Progenitor cell of endocrine pancreas (in vitro differentiated cells): ENCODE measurements at regions not wholly inside any gene's neighbourhood (a gene's known extent, or its start where the extent isn't known, plus 50 kb on each side); places are given as distances from the start of the nearest gene placed in this dataset.

ENCODE experiments used
- DNase-seq: peaks from one replicate; pipeline ENCODE4 v3.0.0; 2021; ENCODE audit warnings: low spot score; ENCODE audit not compliant: unreplicated experiment
- H3K27ac Mint-ChIP-seq: 2 replicates; pipeline ENCODE4 v1.8.0; 2021; ENCODE audit warnings: mild to moderate bottlenecking, moderate library complexity, mixed read lengths
- H3K27me3 Mint-ChIP-seq: 2 replicates; pipeline ENCODE4 v1.8.0; 2021; ENCODE audit warnings: mixed read lengths
- H3K36me3 Mint-ChIP-seq: 2 replicates; pipeline ENCODE4 v1.8.0; 2022; ENCODE audit warnings: mixed read lengths; ENCODE audit not compliant: insufficient read depth
- H3K4me1 Mint-ChIP-seq: 2 replicates; pipeline ENCODE4 v1.8.0; 2021; ENCODE audit warnings: low read depth, mixed read lengths
- H3K4me3 Mint-ChIP-seq: 2 replicates; pipeline ENCODE4 v1.8.0; 2021; ENCODE audit warnings: low read depth, mild to moderate bottlenecking, moderate library complexity, mixed read lengths
- H3K9me3 Mint-ChIP-seq: 2 replicates; pipeline ENCODE4 v1.8.0; 2021; ENCODE audit warnings: low read depth, mixed read lengths
- TF ChIP-seq, protein P1 (sequence below): fragments of 200-600 bp; sonication (generic); IDR thresholded peaks from one replicate; pipeline ENCODE4 v1.5.0; 2021; ENCODE audit warnings: antibody characterized with exemption, mild to moderate bottlenecking; ENCODE audit not compliant: unreplicated experiment

DNA sequence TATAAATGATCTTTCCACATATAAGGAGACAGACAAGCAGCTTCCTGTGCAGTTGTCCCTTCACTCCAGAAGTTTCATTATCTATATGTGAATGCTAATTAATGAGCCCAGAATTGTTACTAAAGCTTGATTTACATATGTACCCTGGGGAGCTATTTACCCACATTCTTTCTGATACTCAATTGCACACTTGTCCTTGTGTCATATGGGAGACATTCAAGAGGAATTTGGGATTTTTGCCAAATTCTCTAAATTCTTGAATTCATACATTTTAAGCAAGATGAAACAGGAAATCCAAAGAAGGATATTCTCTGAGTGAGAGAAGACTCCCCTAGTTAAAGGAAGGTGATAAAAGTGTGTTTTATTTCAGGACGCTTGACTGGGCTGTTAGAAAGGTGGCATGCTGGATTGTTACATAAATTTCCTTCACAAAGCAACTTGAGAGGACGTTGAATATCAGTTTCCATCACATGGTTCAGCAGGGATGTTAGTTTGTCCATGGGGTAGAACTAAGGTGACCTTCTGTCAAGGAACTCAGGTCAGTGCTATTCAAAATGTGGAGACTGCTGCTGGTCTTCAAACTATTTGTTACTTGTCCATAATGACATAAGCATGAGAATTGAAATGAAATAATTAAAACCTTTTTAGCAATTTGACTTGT is 368.2 kb downstream of the IRS1 start:
- TF ChIP-seq, protein P1, sequence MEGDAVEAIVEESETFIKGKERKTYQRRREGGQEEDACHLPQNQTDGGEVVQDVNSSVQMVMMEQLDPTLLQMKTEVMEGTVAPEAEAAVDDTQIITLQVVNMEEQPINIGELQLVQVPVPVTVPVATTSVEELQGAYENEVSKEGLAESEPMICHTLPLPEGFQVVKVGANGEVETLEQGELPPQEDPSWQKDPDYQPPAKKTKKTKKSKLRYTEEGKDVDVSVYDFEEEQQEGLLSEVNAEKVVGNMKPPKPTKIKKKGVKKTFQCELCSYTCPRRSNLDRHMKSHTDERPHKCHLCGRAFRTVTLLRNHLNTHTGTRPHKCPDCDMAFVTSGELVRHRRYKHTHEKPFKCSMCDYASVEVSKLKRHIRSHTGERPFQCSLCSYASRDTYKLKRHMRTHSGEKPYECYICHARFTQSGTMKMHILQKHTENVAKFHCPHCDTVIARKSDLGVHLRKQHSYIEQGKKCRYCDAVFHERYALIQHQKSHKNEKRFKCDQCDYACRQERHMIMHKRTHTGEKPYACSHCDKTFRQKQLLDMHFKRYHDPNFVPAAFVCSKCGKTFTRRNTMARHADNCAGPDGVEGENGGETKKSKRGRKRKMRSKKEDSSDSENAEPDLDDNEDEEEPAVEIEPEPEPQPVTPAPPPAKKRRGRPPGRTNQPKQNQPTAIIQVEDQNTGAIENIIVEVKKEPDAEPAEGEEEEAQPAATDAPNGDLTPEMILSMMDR, result no peak
- Mint-ChIP-seq H3K4me1 (peaks cover 6% of the 10 kb centered on the region), H3K36me3 (no peaks in the 10 kb centered on the region), H3K4me3 (no peak overlapping the region), H3K9me3 (no peaks in the 10 kb centered on the region), H3K27ac (no peak overlapping the region), H3K27me3 (no peaks in the 10 kb centered on the region)
- no peak for DNase-seq

DNA sequence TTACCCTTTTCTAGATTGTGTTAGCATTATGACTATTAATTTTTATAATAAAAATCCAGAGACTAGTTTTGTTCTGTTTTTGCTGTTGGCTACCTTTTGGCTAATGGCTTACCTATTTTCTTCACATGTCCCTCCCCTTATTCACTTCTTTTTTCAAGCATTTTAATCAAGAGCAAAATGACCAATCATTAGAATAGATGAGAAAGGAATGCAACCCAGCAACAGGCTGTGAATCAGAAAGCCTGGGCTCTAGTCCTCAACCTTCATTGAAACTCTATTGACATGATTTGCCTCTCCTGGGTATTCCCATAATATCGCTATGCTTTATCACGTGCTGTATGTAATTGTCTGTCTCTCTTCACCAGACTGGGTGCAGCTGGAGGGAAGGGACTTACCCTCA is 370.1 kb downstream of the IRS1 start:
- Mint-ChIP-seq H3K4me3 (no peak overlapping the region), H3K4me1 (peaks cover 12% of the 10 kb centered on the region), H3K36me3 (no peaks in the 10 kb centered on the region), H3K9me3 (no peaks in the 10 kb centered on the region), H3K27me3 (no peaks in the 10 kb centered on the region), H3K27ac (no peak overlapping the region)
- TF ChIP-seq, protein P1, result no peak
- DNase-seq, result no peak

DNA sequence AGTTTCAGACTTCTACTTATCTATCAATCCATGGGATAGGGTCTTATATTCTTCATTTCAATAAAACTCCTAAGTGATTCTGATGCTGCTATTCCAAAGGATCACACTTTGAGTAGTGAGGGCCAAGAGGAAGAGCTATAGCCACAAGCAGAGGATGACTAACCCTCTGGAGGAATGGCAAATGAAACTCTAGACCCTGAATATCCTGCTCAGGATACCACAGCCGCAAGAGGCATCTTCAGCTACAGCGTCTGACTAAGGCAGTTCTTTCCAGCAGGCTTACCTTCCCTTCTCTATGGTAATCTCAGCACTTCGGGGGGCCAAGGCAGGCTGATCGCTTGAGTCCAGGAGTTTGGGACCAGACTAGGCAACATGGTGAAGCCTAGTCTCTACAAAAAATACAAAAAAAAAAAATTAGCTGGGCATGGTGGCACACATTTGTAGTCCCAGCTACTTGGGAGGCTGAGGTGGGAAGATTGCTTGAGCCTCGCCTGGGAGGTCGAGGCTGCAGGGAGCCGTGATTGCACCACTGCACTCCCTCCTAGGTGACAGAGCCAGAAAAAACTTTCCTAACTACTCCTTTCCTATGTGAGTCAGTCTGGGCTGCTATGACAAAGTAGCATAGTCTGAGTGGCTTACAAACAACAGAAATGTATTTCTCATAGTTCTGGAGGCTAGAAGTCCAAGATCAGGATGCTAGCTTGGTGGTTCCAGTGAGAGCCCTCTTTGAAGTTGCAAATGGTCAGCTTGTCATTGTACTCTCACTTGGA is 371.9 kb downstream of the IRS1 start:
- TF ChIP-seq, protein P1, result no peak
- Mint-ChIP-seq H3K36me3 (no peaks in the 10 kb centered on the region), H3K9me3 (no peaks in the 10 kb centered on the region), H3K27me3 (no peaks in the 10 kb centered on the region), H3K4me1 (peaks cover 14% of the 10 kb centered on the region), H3K4me3 (no peak overlapping the region), H3K27ac (no peak overlapping the region)
- DNase-seq, result no peak

DNA sequence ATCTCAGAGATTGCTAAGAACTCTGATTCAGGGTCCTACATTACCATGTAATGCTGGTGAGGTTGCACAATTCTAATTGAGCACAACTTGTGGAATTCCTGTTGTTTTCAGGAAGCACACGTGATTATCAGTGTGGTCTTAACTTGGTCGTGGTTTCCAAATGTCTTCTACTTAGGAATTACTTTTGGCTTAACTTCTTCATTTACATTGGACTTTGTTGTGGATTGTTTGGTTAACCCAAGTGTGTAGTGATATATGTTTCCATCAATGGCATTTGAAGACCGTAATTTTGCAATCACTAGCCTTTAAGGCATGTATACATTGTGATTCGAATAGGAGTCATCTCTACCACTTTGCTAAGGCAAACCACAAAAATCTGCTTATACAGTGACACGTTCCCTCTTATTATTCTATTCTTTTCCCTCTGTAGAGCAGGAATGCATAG is 373.3 kb downstream of the IRS1 start:
- H3K27ac Mint-ChIP-seq, result no peak overlapping the region
- H3K4me1 Mint-ChIP-seq, result peaks cover 14% of the 10 kb centered on the region
- no peak overlapping the region for H3K4me3 Mint-ChIP-seq
- H3K27me3 Mint-ChIP-seq, result no peaks in the 10 kb centered on the region
- no peak for DNase-seq
- H3K36me3 Mint-ChIP-seq, result no peaks in the 10 kb centered on the region
- TF ChIP-seq, protein P1, result no peak
- no peaks in the 10 kb centered on the region for H3K9me3 Mint-ChIP-seq

DNA sequence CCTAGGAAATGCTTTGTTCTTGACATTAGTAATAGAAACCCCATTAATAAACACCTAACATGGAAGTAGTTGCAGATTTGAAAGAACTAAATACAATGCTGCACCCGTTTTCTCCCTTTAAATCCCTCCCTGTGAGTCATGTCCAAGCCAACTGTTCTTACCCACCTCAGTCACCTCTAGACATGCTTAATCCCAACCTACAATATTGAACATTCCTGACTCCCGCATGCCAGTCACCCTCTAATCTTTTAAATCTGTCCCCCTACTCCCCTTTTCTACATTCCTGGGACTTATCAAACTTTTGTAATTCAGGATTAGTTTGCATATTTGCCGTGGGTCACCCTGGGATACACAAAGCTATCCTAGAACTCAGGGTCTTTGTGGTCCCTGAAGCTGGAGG is 374.6 kb downstream of the IRS1 start:
- H3K4me1 Mint-ChIP-seq, result peaks cover 14% of the 10 kb centered on the region
- no peak overlapping the region for H3K27ac Mint-ChIP-seq
- H3K4me3 Mint-ChIP-seq, result no peak overlapping the region
- H3K36me3 Mint-ChIP-seq, result no peaks in the 10 kb centered on the region
- H3K9me3 Mint-ChIP-seq, result no peaks in the 10 kb centered on the region
- no peak for DNase-seq
- TF ChIP-seq, protein P1, result no peak
- H3K27me3 Mint-ChIP-seq, result no peaks in the 10 kb centered on the region
